Peyer's patch (tissue), 4 donors: ENCODE measurements at regions not wholly inside any gene's neighbourhood (a gene's known extent, or its start where the extent isn't known, plus 50 kb on each side); places are given as distances from the start of the nearest gene placed in this dataset.

ENCODE experiments used
- POLR2A ChIP-seq, 2 donors: fragments of 450-650 bp; IDR thresholded peaks; one replicate each; pipeline ENCODE4 v1.5.1; 2017; ENCODE audit warnings: antibody characterized with exemption in 2 of 2, mild to moderate bottlenecking in 2 of 2, moderate library complexity in 2 of 2
- TF ChIP-seq, protein P1 (sequence below), 6 experiments: fragments of 450-650 bp in 4 of 6; fragments of 200-600 bp in 2 of 6; sonication (generic) in 1 of 6; IDR thresholded peaks; one replicate each; pipeline ENCODE4 v1.5.1; 2017 to 2019; ENCODE audit warnings: antibody characterized with exemption in 6 of 6, mild to moderate bottlenecking in 3 of 6, moderate library complexity in 1 of 6

GRCh38 chr20:53823121-53823764 lies 229.6 kb upstream of the ZNF217 start:
- TF ChIP-seq, protein P1, sequence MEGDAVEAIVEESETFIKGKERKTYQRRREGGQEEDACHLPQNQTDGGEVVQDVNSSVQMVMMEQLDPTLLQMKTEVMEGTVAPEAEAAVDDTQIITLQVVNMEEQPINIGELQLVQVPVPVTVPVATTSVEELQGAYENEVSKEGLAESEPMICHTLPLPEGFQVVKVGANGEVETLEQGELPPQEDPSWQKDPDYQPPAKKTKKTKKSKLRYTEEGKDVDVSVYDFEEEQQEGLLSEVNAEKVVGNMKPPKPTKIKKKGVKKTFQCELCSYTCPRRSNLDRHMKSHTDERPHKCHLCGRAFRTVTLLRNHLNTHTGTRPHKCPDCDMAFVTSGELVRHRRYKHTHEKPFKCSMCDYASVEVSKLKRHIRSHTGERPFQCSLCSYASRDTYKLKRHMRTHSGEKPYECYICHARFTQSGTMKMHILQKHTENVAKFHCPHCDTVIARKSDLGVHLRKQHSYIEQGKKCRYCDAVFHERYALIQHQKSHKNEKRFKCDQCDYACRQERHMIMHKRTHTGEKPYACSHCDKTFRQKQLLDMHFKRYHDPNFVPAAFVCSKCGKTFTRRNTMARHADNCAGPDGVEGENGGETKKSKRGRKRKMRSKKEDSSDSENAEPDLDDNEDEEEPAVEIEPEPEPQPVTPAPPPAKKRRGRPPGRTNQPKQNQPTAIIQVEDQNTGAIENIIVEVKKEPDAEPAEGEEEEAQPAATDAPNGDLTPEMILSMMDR (IDR thresholded peaks at IDR 0.05) = no peak
- TF ChIP-seq POLR2A (IDR thresholded peaks at IDR 0.05) = no peak
